ENCODE measurements at regions not wholly inside any gene's neighbourhood (a gene's known extent, or its start where the extent isn't known, plus 50 kb on each side); places are given as distances from the start of the nearest gene placed in this dataset.

- H3K27me3 Mint-ChIP-seq = peaks cover 19% of the 10 kb centered on the region
- no peaks in the 10 kb centered on the region for H3K9me3 Mint-ChIP-seq
- no peak for DNase-seq
- H3K36me3 Mint-ChIP-seq (ENCODE audit: low read depth) = no peaks in the 10 kb centered on the region
- no peak overlapping the region for H3K27ac Mint-ChIP-seq
- no peak overlapping the region for H3K4me3 Mint-ChIP-seq
- H3K4me1 Mint-ChIP-seq (ENCODE audit: low read depth) = no peaks in the 10 kb centered on the region
Observed at GRCh38 chr16:82405736-82406135, 221.0 kb upstream of the CDH13 start.

DNA sequence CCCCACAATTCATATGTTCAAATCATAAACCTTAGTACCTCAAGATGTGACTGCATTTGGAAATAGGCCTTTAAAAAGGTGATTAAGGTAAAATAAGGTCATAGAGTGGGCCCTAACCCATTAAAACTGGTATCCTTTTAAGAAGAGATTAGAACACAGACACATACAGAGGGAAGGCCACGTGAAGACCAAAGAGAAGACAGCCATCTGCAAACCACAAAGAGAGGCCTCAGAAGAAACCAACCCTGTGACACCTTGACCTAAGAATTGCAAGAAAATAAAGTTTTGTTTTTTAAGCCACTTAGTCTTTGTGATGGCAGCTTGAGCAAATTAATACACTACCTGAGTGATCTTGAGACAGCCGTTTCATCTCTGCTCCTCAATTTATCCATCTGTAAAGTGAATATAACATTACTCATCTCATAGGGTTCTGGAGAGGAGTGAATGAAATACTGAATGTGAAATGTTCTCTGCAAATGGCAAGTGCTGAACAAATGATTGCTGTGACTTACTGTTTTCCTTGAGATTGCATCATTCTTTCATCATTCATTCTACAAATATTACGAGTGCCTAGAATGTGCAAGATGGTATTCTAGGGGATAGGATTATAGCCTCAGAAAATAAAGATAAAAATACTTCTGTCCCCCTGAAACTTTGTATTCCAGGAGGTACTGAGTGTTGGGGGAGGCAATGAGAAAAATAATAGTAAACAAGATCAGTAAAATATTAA lies 222.0 kb upstream of the CDH13 start:
- H3K4me3 Mint-ChIP-seq = no peak overlapping the region
- H3K36me3 Mint-ChIP-seq (ENCODE audit: low read depth) = no peaks in the 10 kb centered on the region
- H3K9me3 Mint-ChIP-seq = no peaks in the 10 kb centered on the region
- peaks cover 19% of the 10 kb centered on the region for H3K27me3 Mint-ChIP-seq
- H3K4me1 Mint-ChIP-seq (ENCODE audit: low read depth) = no peaks in the 10 kb centered on the region
- DNase-seq = no peak
- H3K27ac Mint-ChIP-seq = no peak overlapping the region

DNA sequence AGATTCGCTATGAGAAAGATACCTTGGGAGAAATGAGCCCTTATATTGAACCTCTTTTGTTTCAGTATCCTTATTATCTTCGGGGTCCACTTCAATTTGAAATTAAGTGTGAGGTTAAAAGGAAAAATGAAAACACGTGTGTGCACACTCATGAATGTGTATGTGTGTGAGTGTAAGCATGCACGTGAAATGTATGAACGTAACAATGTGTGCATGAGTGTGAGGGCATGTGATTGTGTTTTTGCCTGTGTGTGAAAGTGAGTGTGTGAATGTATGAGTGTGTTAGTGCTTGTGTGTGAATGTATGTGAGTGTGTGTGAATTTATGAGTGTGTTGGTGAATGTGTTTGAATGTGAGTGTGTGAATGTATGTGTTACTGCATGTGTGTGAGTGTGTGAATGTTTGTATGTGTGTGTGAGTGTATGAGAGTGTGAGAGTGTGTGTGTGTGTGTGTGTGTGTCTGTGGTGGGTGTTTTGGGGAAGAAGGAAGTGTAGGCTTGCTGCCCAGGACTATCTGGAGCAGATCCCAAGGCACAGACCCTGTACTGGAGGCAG lies 224.0 kb upstream of the CDH13 start:
- H3K27ac Mint-ChIP-seq = no peak overlapping the region
- peaks cover 21% of the 10 kb centered on the region for H3K27me3 Mint-ChIP-seq
- no peaks in the 10 kb centered on the region for H3K9me3 Mint-ChIP-seq
- H3K4me3 Mint-ChIP-seq = no peak overlapping the region
- no peaks in the 10 kb centered on the region for H3K4me1 Mint-ChIP-seq (ENCODE audit: low read depth)
- DNase-seq = no peak
- H3K36me3 Mint-ChIP-seq (ENCODE audit: low read depth) = no peaks in the 10 kb centered on the region

GRCh38 chr16:82400046-82400445 lies 226.7 kb upstream of the CDH13 start:
- H3K27ac Mint-ChIP-seq = no peak overlapping the region
- no peaks in the 10 kb centered on the region for H3K4me1 Mint-ChIP-seq (ENCODE audit: low read depth)
- H3K4me3 Mint-ChIP-seq = no peak overlapping the region
- H3K27me3 Mint-ChIP-seq = peaks cover 15% of the 10 kb centered on the region
- no peaks in the 10 kb centered on the region for H3K9me3 Mint-ChIP-seq
- no peaks in the 10 kb centered on the region for H3K36me3 Mint-ChIP-seq (ENCODE audit: low read depth)
- DNase-seq = no peak

GRCh38 chr16:82396509-82396908 lies 226.5 kb upstream of the MPHOSPH6 start:
- Mint-ChIP-seq H3K36me3 (ENCODE audit: low read depth) (no peaks in the 10 kb centered on the region), H3K9me3 (no peaks in the 10 kb centered on the region), H3K4me3 (no peak overlapping the region), H3K27ac (no peak overlapping the region), H3K27me3 (peaks cover 5% of the 10 kb centered on the region), H3K4me1 (ENCODE audit: low read depth) (no peaks in the 10 kb centered on the region)
- no peak for DNase-seq

DNA sequence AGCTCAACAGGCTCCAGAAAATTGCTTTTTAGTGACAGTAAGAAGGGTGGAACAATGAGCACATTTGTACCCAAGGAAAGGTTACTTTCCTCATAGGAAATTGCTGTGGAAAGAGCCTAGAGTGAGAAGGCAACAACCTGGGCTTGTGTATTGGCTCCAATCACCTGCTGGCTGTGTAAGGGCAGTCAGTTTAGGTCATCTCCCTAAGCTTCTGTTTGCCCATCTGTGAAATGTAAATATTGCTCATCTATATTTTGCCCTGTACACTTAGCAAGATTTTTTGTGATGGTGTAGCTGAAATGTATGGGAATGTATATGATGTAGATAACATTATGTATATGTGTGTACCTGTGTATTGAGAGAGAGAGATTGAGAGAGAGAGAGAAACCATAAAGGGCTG lies 225.2 kb upstream of the MPHOSPH6 start:
- Mint-ChIP-seq H3K36me3 (ENCODE audit: low read depth) (no peaks in the 10 kb centered on the region), H3K9me3 (no peaks in the 10 kb centered on the region), H3K4me3 (no peak overlapping the region), H3K4me1 (ENCODE audit: low read depth) (no peaks in the 10 kb centered on the region), H3K27ac (no peak overlapping the region), H3K27me3 (peaks cover 3% of the 10 kb centered on the region)
- no peak for DNase-seq

GRCh38 chr16:82391690-82392089 lies 221.7 kb upstream of the MPHOSPH6 start:
- Mint-ChIP-seq H3K4me1 (ENCODE audit: low read depth) (no peaks in the 10 kb centered on the region), H3K4me3 (no peak overlapping the region), H3K27me3 (no peaks in the 10 kb centered on the region), H3K9me3 (no peaks in the 10 kb centered on the region), H3K27ac (no peak overlapping the region), H3K36me3 (ENCODE audit: low read depth) (no peaks in the 10 kb centered on the region)
- no peak for DNase-seq

DNA sequence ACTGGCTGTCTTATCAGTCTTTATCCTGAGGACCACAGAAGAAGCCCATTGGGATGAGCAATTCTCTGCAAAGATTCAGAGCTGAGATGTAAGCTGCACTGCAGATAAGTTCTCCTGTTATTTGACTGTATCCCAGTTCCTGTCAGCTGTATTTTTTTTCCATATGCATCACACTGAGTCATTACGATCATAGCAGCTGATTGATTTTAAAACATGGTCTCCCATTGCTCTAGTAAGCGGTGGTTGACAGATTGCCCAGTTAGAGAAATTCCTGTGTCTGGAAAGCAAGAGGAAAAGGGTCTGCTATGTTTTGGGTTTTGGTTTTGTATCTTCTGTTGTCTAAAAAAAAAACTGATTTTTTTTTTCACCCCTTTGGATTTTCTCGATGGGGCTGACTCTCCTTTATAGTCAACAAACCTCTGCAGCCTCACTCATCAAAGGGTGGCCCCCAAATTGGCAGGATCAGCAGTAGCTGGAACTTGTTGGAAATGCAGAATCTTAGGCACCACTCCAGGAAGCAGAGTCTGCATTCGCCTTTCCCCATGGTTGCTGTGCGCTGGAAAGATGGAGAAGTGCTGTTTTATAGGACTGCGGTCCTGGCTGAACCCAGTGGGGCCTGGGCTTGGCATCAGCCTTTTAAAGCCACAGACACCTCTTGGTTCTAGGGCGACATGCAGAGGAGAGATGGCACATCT lies 220.1 kb upstream of the MPHOSPH6 start:
- Mint-ChIP-seq H3K4me3 (no peak overlapping the region), H3K27me3 (no peaks in the 10 kb centered on the region), H3K36me3 (ENCODE audit: low read depth) (no peaks in the 10 kb centered on the region), H3K4me1 (ENCODE audit: low read depth) (no peaks in the 10 kb centered on the region), H3K9me3 (no peaks in the 10 kb centered on the region), H3K27ac (no peak overlapping the region)
- no peak for DNase-seq

GRCh38 chr16:82386761-82387160 lies 216.7 kb upstream of the MPHOSPH6 start:
- Mint-ChIP-seq H3K9me3 (no peaks in the 10 kb centered on the region), H3K27ac (no peak overlapping the region), H3K4me3 (no peak overlapping the region), H3K36me3 (ENCODE audit: low read depth) (no peaks in the 10 kb centered on the region), H3K27me3 (peaks cover 1% of the 10 kb centered on the region), H3K4me1 (ENCODE audit: low read depth) (no peaks in the 10 kb centered on the region)
- no peak for DNase-seq

DNA sequence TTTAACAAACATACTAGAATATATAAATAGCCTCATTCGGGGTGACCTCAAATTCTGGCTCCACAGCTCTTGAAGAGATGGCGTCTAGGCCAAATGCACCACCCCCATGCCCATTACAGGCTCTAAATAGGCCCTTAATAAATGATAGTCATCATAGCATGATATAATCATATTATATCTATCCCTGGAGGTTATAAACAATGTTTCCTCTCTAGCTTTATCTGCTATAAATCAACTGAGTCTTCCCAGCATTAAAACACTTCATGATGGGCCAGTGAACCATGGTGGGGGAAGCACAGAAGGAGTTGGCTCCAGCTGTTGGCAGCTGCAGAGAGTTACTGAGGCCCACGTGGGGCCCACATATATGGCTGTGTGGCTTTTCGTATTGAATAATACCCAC lies 214.9 kb upstream of the MPHOSPH6 start:
- no peak for DNase-seq
- no peak overlapping the region for H3K27ac Mint-ChIP-seq
- H3K27me3 Mint-ChIP-seq = peaks cover 6% of the 10 kb centered on the region
- no peaks in the 10 kb centered on the region for H3K4me1 Mint-ChIP-seq (ENCODE audit: low read depth)
- no peak overlapping the region for H3K4me3 Mint-ChIP-seq
- H3K9me3 Mint-ChIP-seq = peaks cover 4% of the 10 kb centered on the region
- no peaks in the 10 kb centered on the region for H3K36me3 Mint-ChIP-seq (ENCODE audit: low read depth)

DNA sequence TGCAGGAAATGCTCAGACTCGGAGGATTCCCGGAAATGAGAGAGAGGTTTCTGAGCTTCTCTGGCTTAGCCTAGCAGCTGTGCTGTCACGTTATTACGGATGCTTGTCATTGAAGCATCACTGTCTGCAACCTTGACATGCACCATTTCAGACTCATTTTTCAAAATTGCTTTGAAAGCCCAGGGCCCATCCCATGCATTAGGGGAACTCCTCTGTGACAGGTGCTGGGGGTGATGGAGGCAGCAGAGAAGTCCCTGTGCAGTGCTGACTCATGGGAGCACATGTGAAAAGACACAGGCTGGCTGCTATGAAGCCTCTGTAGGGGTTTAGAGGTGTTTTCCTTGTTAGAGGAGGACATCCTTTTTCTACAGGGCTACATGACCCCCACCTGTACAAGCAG lies 214.0 kb upstream of the MPHOSPH6 start:
- Mint-ChIP-seq H3K27me3 (peaks cover 6% of the 10 kb centered on the region), H3K4me3 (no peak overlapping the region), H3K27ac (no peak overlapping the region), H3K36me3 (ENCODE audit: low read depth) (no peaks in the 10 kb centered on the region), H3K9me3 (peaks cover 4% of the 10 kb centered on the region), H3K4me1 (ENCODE audit: low read depth) (no peaks in the 10 kb centered on the region)
- DNase-seq = no peak

GRCh38 chr16:82382521-82382920 lies 212.5 kb upstream of the MPHOSPH6 start:
- no peaks in the 10 kb centered on the region for H3K4me1 Mint-ChIP-seq (ENCODE audit: low read depth)
- no peaks in the 10 kb centered on the region for H3K36me3 Mint-ChIP-seq (ENCODE audit: low read depth)
- peaks cover 4% of the 10 kb centered on the region for H3K9me3 Mint-ChIP-seq
- no peak overlapping the region for H3K27ac Mint-ChIP-seq
- H3K4me3 Mint-ChIP-seq = no peak overlapping the region
- DNase-seq = no peak
- peaks cover 6% of the 10 kb centered on the region for H3K27me3 Mint-ChIP-seq

DNA sequence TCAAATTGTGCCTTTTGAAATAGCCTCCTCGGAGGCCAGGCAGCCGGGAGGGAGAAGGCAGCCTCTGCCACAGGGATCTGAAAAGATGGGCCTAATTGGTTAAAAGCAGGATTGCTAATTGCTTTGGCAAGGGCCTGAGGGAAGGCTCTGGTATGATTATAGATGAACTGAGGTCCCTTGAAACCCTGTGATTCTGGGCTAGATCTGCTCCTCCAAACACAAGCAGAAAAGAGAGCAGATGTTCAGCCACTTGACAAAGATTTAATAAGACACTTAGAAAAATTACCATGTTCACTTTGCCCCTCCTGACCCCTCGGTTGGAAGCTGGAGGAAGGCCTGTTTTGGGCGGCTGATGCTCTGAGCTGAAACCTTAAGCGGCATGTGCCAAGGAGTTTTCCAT lies 209.5 kb upstream of the MPHOSPH6 start:
- Mint-ChIP-seq H3K36me3 (ENCODE audit: low read depth) (no peaks in the 10 kb centered on the region), H3K4me3 (no peak overlapping the region), H3K27ac (no peak overlapping the region)

DNA sequence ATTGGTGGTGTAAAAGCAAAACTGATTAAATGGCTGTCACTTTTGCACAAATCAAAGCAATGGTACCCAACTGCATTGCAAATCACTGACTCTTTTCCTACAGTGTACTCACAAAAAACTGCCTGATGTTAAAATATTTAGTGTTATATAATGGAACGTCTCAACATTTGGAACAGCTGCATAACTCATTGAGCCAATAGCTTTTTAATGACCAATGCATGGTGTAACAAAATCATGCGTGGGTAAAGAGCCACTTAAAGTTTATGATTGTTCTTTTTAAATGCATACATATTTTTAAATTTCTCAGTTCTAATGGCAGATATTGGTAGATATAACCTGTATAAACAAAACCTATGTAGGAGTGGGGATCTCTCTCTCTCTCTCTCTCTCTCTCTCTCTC lies 204.0 kb upstream of the MPHOSPH6 start:
- H3K9me3 Mint-ChIP-seq = no peaks in the 10 kb centered on the region
- H3K4me3 Mint-ChIP-seq = no peak overlapping the region
- H3K4me1 Mint-ChIP-seq (ENCODE audit: low read depth) = no peaks in the 10 kb centered on the region
- no peaks in the 10 kb centered on the region for H3K27me3 Mint-ChIP-seq
- no peak overlapping the region for H3K27ac Mint-ChIP-seq
- no peak for DNase-seq
- H3K36me3 Mint-ChIP-seq (ENCODE audit: low read depth) = no peaks in the 10 kb centered on the region

More for the DNA sequence above, 209.5 kb upstream of the MPHOSPH6 start:
- H3K27me3 Mint-ChIP-seq = peaks cover 6% of the 10 kb centered on the region
- DNase-seq = no peak
- H3K4me1 Mint-ChIP-seq (ENCODE audit: low read depth) = no peaks in the 10 kb centered on the region
- H3K9me3 Mint-ChIP-seq = peaks cover 4% of the 10 kb centered on the region

DNA sequence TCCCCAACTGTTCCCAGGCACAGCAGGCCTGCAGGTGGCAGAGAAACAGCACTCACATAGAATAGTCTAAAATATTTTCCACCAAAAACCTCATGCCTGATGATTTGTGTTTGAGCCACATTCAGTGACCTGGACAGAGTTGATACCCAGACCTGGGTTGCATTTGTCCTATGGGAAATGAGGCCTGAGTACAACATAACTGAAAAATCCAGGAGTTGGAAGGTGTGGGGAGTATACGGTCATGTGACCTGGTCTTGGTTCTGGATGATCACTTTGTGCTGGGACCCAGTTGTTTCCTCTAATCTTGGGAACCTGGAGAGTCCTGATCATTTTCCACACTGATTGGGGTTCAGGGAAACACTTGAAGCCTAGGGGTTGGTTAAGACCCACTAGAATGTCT lies 200.3 kb upstream of the MPHOSPH6 start:
- no peaks in the 10 kb centered on the region for H3K4me1 Mint-ChIP-seq (ENCODE audit: low read depth)
- no peaks in the 10 kb centered on the region for H3K27me3 Mint-ChIP-seq
- DNase-seq = no peak
- H3K27ac Mint-ChIP-seq = no peak overlapping the region
- no peak overlapping the region for H3K4me3 Mint-ChIP-seq
- no peaks in the 10 kb centered on the region for H3K36me3 Mint-ChIP-seq (ENCODE audit: low read depth)
- H3K9me3 Mint-ChIP-seq = no peaks in the 10 kb centered on the region

Data from activated T-cell treated with anti-CD3 and anti-CD28 coated beads, Interleukin-2, amount 50 U/mL, for 24 hours (primary cell).